CD4-positive, CD25-positive, alpha-beta regulatory T cell (primary cell): ENCODE measurements at regions not wholly inside any gene's neighbourhood (a gene's known extent, or its start where the extent isn't known, plus 50 kb on each side); places are given as distances from the start of the nearest gene placed in this dataset.
A peak's percentile ranks its signal among the peaks of the same experiment; 100 is the strongest.

Experiments
- ATAC-seq, 2 donors: fragments of 150-1000 bp; cut with Tn5 transposase; one replicate each; pipeline ENCODE4 v1.10.0; 2021; ENCODE audit warnings: low read depth in 2 of 2, moderate number of reproducible peaks in 2 of 2, moderate library complexity in 1 of 2
- DNase-seq, 3 donors: peaks; one replicate each; pipeline versions ENCODE4 v3.0.0 to v3.0.0-alpha.2; 2012 to 2022; ENCODE audit warnings: mixed read lengths in 1 of 3
- H3K27ac ChIP-seq: one replicate; pipeline ENCODE4 v1.7.0; 2013; ENCODE audit warnings: mild to moderate bottlenecking, low read length; ENCODE audit not compliant: insufficient read depth, poor library complexity, severe bottlenecking
- H3K27me3 ChIP-seq: one replicate; pipeline ENCODE4 v1.7.0; 2013; ENCODE audit warnings: low read length; ENCODE audit not compliant: control insufficient read depth, insufficient read depth
- H3K36me3 ChIP-seq: one replicate; pipeline ENCODE4 v1.7.0; 2013; ENCODE audit warnings: mild to moderate bottlenecking, low read length, moderate library complexity; ENCODE audit not compliant: control insufficient read depth, insufficient read depth
- H3K4me1 ChIP-seq: 2 replicates; pipeline ENCODE4 v1.7.0; 2013; ENCODE audit warnings: mild to moderate bottlenecking, low read length; ENCODE audit not compliant: insufficient read depth, control insufficient read depth, poor library complexity, severe bottlenecking
- H3K4me3 ChIP-seq: one replicate; pipeline ENCODE4 v1.7.0; 2013; ENCODE audit warnings: low read depth, mild to moderate bottlenecking, low read length, moderate library complexity
- H3K9me3 ChIP-seq, 2 experiments: 1 replicate in 1 of 2; 2 replicates in 1 of 2; pipeline ENCODE4 v1.7.0; 2013; ENCODE audit warnings: low read length in 2 of 2, mild to moderate bottlenecking in 1 of 2, moderate library complexity in 1 of 2; ENCODE audit not compliant: control insufficient read depth in 2 of 2
- H3K27ac Mint-ChIP-seq, 3 donors: one replicate each; pipeline ENCODE4 v1.8.0; 2020 to 2022; ENCODE audit warnings: mild to moderate bottlenecking in 3 of 3, mixed read lengths in 3 of 3, moderate library complexity in 2 of 3
- H3K27me3 Mint-ChIP-seq: one replicate; pipeline ENCODE4 v1.8.0; 2022; ENCODE audit warnings: mild to moderate bottlenecking, mixed read lengths
- H3K36me3 Mint-ChIP-seq: one replicate; pipeline ENCODE4 v1.8.0; 2020; ENCODE audit warnings: mixed read lengths
- H3K4me1 Mint-ChIP-seq, 4 donors: one replicate each; pipeline ENCODE4 v1.8.0; 2020 to 2022; ENCODE audit warnings: mixed read lengths in 4 of 4, mild to moderate bottlenecking in 1 of 4
- H3K4me3 Mint-ChIP-seq, 4 donors: one replicate each; pipeline ENCODE4 v1.8.0; 2020 to 2022; ENCODE audit warnings: mild to moderate bottlenecking in 4 of 4, mixed read lengths in 4 of 4, moderate library complexity in 3 of 4
- H3K9me3 Mint-ChIP-seq, 7 donors: one replicate each; pipeline ENCODE4 v1.8.0; 2020 to 2022; ENCODE audit warnings: mixed read lengths in 7 of 7, mild to moderate bottlenecking in 3 of 7, moderate library complexity in 2 of 7

DNA sequence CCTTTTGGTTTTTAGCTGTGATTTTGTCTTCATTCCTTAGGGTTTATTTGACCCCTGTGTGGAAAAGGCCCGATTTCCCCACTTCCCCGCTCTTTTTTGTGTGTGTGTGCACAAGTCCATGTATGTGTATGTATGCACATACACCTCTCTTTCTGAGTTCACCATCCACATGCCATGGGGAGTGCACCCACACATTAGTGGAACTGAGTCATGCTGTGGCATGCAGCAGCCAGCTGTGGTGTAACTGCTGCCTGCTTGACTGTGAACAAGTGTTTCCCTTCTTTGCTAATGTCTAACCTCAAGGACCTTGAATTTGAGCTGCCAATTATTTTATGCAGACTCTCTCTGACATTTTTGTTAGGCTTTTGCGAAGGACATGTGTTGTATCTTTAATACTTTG, 434.9 kb upstream of the TPM1 start:
- no peaks in the 10 kb centered on the region for H3K4me1 Mint-ChIP-seq
- no peaks in the 10 kb centered on the region for H3K36me3 ChIP-seq
- no peak overlapping the region for H3K4me3 ChIP-seq
- H3K9me3 Mint-ChIP-seq = no peaks in the 10 kb centered on the region
- no peaks in the 10 kb centered on the region for H3K4me1 ChIP-seq
- H3K27me3 ChIP-seq = no peaks in the 10 kb centered on the region
- H3K36me3 Mint-ChIP-seq = no peaks in the 10 kb centered on the region
- DNase-seq (no peak), ATAC-seq (no peak)
- H3K4me3 Mint-ChIP-seq = no peak overlapping the region
- H3K27ac Mint-ChIP-seq = no peak overlapping the region
- H3K27ac ChIP-seq = no peak overlapping the region
- no peaks in the 10 kb centered on the region for H3K9me3 ChIP-seq
- peaks cover 21% of the 10 kb centered on the region for H3K27me3 Mint-ChIP-seq

- Mint-ChIP-seq H3K9me3 (no peaks in the 10 kb centered on the region), H3K27me3 (peaks cover 21% of the 10 kb centered on the region), H3K4me1 (no peaks in the 10 kb centered on the region), H3K27ac (peak overlapping the region in 1 of 3 donors; percentile 15), H3K36me3 (no peaks in the 10 kb centered on the region), H3K4me3 (no peak overlapping the region)
- Histone ChIP-seq H3K4me1 (no peaks in the 10 kb centered on the region), H3K27me3 (no peaks in the 10 kb centered on the region), H3K27ac (no peak overlapping the region), H3K36me3 (no peaks in the 10 kb centered on the region), H3K9me3 (no peaks in the 10 kb centered on the region), H3K4me3 (no peak overlapping the region)
- no peak for ATAC-seq
- no peak for DNase-seq
Observed at GRCh38 chr15:62608369-62608768, 434.2 kb upstream of the TPM1 start.

DNA sequence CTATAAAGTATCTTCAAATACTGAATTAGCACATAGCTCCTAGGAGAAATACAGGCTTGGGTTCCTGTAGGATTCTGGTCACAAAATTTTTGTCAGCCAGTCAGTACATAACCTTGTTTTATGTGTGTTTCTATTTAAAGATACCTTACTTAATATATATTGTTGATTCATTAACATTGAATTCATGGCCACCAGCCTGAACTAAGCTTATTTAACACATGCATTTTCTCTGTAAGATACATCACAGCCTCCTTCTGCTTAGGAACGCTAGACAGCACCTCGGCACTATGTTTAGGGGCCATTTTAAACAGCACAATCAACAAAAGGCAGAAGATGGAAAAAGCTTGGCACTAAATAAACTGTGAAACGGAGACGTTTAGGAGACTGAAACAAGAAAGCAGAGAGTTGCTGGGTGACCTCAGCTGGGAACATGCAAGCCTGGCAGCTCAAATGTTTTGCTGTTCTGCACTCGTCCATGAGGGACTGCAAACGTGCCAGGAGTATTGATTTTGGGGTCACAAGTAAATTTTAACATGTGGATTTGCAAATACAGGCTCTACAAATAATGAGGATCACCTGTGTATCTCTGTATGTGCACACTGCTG, 432.2 kb upstream of the TPM1 start:
- no peak for ATAC-seq
- H3K27me3 ChIP-seq = no peaks in the 10 kb centered on the region

GRCh38 chr15:62611002-62611401, 431.5 kb upstream of the TPM1 start:
- Mint-ChIP-seq H3K27ac (no peak overlapping the region), H3K27me3 (peaks cover 21% of the 10 kb centered on the region), H3K36me3 (no peaks in the 10 kb centered on the region), H3K9me3 (no peaks in the 10 kb centered on the region), H3K4me3 (no peak overlapping the region), H3K4me1 (no peaks in the 10 kb centered on the region)
- Histone ChIP-seq H3K27me3 (no peaks in the 10 kb centered on the region), H3K4me1 (no peaks in the 10 kb centered on the region), H3K4me3 (no peak overlapping the region), H3K9me3 (no peaks in the 10 kb centered on the region), H3K27ac (no peak overlapping the region), H3K36me3 (no peaks in the 10 kb centered on the region)
- ATAC-seq (no peak), DNase-seq (no peak)

More for the DNA sequence above, 432.2 kb upstream of the TPM1 start:
- no peaks in the 10 kb centered on the region for H3K9me3 ChIP-seq
- Mint-ChIP-seq H3K9me3 (no peaks in the 10 kb centered on the region), H3K4me1 (no peaks in the 10 kb centered on the region), H3K27ac (no peak overlapping the region), H3K4me3 (no peak overlapping the region), H3K27me3 (peaks cover 24% of the 10 kb centered on the region), H3K36me3 (no peaks in the 10 kb centered on the region)
- no peak for DNase-seq
- no peak overlapping the region for H3K27ac ChIP-seq
- no peaks in the 10 kb centered on the region for H3K4me1 ChIP-seq
- H3K4me3 ChIP-seq = no peak overlapping the region
- H3K36me3 ChIP-seq = no peaks in the 10 kb centered on the region

DNA sequence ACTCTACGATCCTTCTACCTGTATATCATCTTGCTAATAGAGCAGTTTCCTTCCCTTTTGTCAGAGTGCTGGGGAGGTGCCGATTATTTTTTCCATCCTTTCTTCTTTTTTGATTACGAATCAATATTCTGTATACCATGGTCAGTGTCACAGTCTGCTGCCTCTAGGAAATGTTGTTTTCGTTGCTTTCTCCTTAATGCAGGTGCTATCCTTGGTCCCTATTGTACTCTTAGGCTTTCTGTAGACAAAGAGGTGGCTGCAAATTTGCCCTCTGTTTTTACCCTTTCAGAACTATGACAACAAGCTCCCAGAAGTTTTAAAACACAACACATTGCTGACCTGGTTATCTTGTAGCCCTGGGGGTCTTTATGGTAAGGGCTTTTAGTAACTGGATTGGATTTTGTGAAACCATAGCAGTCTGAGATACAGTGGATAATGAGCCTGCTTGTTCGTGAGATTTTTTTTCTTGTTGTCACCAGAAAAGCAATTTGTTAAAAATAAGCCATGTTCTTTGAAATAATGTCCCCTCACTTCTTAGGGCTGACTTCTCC, 430.3 kb upstream of the TPM1 start:
- Histone ChIP-seq H3K4me3 (no peak overlapping the region), H3K9me3 (no peaks in the 10 kb centered on the region), H3K27ac (no peak overlapping the region), H3K36me3 (no peaks in the 10 kb centered on the region), H3K27me3 (no peaks in the 10 kb centered on the region), H3K4me1 (no peaks in the 10 kb centered on the region)
- no peaks in the 10 kb centered on the region for H3K36me3 Mint-ChIP-seq
- no peak for DNase-seq
- no peaks in the 10 kb centered on the region for H3K9me3 Mint-ChIP-seq
- H3K4me1 Mint-ChIP-seq = no peaks in the 10 kb centered on the region
- peaks cover 22% of the 10 kb centered on the region for H3K27me3 Mint-ChIP-seq
- H3K4me3 Mint-ChIP-seq = no peak overlapping the region
- no peak for ATAC-seq
- no peak overlapping the region for H3K27ac Mint-ChIP-seq

- H3K4me1 Mint-ChIP-seq = no peaks in the 10 kb centered on the region
- no peak for DNase-seq
Observed at GRCh38 chr15:62612771-62613170, 429.8 kb upstream of the TPM1 start.

GRCh38 chr15:62616746-62617145, 425.8 kb upstream of the TPM1 start:
- ATAC-seq = no peak

More at GRCh38 chr15:62612771-62613170, 429.8 kb upstream of the TPM1 start:
- H3K4me3 Mint-ChIP-seq = no peak overlapping the region
- ATAC-seq = no peak
- peaks cover 27% of the 10 kb centered on the region for H3K27me3 Mint-ChIP-seq
- H3K27ac ChIP-seq = no peak overlapping the region
- no peaks in the 10 kb centered on the region for H3K9me3 ChIP-seq
- no peak overlapping the region for H3K4me3 ChIP-seq
- no peaks in the 10 kb centered on the region for H3K36me3 ChIP-seq
- H3K9me3 Mint-ChIP-seq = no peaks in the 10 kb centered on the region
- no peak overlapping the region for H3K27ac Mint-ChIP-seq
- H3K4me1 ChIP-seq = no peaks in the 10 kb centered on the region
- no peaks in the 10 kb centered on the region for H3K36me3 Mint-ChIP-seq
- no peaks in the 10 kb centered on the region for H3K27me3 ChIP-seq

DNA sequence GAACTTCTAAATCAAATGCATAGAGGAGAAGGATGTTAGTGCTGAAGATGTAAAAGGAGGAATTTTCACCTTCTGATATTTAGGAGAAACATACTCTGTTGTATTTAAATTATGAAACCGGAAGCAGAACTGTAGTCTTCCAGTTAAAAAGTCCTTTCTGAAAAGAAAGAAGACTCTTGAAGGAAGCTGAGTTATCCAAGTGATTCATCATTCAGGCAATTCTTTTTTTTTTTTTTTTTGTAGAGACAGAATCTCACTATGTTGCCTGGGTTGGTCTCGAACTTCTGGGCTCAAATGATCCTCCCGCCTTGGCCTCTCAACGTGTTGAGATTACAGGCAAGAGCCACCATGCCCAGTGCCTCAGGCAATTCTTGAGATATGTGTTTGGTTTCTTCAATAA, 424.8 kb upstream of the TPM1 start:
- no peaks in the 10 kb centered on the region for H3K27me3 ChIP-seq
- Mint-ChIP-seq H3K4me3 (no peak overlapping the region), H3K36me3 (no peaks in the 10 kb centered on the region), H3K27ac (no peak overlapping the region), H3K27me3 (peaks cover 19% of the 10 kb centered on the region), H3K4me1 (no peaks in the 10 kb centered on the region), H3K9me3 (no peaks in the 10 kb centered on the region)
- no peak overlapping the region for H3K27ac ChIP-seq
- H3K4me1 ChIP-seq = no peaks in the 10 kb centered on the region
- no peaks in the 10 kb centered on the region for H3K36me3 ChIP-seq
- no peaks in the 10 kb centered on the region for H3K9me3 ChIP-seq
- DNase-seq (no peak), ATAC-seq (no peak)
- no peak overlapping the region for H3K4me3 ChIP-seq

More at GRCh38 chr15:62616746-62617145, 425.8 kb upstream of the TPM1 start:
- Histone ChIP-seq H3K27me3 (no peaks in the 10 kb centered on the region), H3K4me3 (no peak overlapping the region), H3K27ac (no peak overlapping the region), H3K9me3 (no peaks in the 10 kb centered on the region), H3K4me1 (no peaks in the 10 kb centered on the region), H3K36me3 (no peaks in the 10 kb centered on the region)
- Mint-ChIP-seq H3K27ac (no peak overlapping the region), H3K9me3 (no peaks in the 10 kb centered on the region), H3K4me3 (no peak overlapping the region), H3K27me3 (peaks cover 25% of the 10 kb centered on the region), H3K4me1 (no peaks in the 10 kb centered on the region), H3K36me3 (no peaks in the 10 kb centered on the region)
- DNase-seq = no peak
